ENCODE measurements at regions not wholly inside any gene's neighbourhood (a gene's known extent, or its start where the extent isn't known, plus 50 kb on each side); places are given as distances from the start of the nearest gene placed in this dataset.

GRCh38 chr18:10009321-10010144 is 95.7 kb downstream of the VAPA start:
- DNase-seq (ENCODE audit: low read depth in 4 of 4, low spot score in 2 of 4), result no peak

GRCh38 chr18:10010611-10011015 is 96.8 kb downstream of the VAPA start:
- DNase-seq (ENCODE audit: low read depth in 4 of 4, low spot score in 2 of 4), result no peak

- DNase-seq (ENCODE audit: low read depth in 4 of 4, low spot score in 2 of 4), result no peak
Measured at GRCh38 chr18:10011061-10011460, 97.2 kb downstream of the VAPA start.

- DNase-seq (ENCODE audit: low read depth in 4 of 4, low spot score in 2 of 4), result no peak
Measured at GRCh38 chr18:10011751-10012150, 97.9 kb downstream of the VAPA start.

- DNase-seq (ENCODE audit: low read depth in 4 of 4, low spot score in 2 of 4), result no peak
Measured at GRCh38 chr18:10012526-10012925, 98.7 kb downstream of the VAPA start.

DNA sequence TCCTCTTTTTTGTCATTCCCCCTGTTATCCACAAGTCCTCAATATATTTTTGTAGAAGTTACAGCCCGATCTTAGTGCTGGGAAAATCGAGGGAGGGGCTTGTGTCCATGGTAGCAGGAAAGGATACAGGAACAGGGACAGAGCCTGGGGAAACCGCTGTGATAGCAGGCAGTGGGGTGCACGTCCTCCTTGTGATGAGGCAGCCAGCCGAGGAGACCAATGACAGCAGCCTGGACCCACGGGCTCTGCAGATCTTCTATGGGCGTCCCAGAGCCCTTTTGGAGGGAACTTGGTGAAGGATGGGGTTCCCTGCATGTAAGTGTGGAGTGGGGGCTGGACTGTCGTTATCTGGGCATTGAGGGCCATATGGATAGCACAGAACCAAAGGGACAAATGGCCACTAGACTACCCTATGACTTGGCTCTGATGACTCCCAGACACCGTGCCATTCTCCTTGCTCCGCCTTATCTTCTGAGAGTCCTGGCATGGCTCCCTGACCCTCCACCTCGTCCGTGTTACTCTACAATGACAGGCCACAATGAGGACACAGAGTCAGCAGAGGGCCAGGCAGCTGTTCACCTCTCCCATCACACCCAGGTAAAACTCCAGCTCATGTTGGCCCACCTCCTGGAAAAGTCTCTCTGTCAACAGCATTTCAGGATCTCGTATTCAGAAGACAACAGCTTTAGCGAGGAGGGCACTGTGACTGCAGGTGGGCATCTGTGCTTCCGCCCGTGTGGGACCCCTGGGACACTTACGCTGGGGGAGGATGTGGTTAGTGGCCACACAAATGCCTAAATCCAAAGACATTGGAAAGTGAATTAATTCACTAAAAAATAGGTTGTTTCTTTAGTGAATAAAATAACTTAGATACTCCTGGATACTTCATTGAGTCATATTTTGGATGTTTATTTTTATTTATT is 100.1 kb downstream of the VAPA start:
- no peak for DNase-seq (ENCODE audit: low read depth in 4 of 4, low spot score in 2 of 4)

DNA sequence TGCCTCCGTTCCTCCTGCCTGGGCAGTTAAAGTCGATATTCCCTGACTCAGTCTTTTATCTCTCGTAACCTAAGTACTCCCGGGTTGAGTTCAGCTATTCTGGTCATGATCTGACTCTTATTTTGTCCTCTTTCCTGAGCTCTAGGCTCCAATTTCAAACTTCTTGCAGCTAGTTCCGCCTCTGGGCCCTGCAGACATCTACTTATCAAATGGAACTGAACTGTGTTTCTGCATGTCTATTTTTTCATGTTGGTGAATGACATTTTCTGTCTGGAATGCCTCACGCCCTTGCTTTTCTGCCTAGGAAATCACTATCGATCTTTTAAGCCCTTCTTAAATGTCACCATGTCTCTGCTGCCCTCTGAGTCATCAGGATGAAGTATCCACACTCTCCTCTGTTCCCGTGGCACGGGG is 101.5 kb downstream of the VAPA start:
- DNase-seq (ENCODE audit: low read depth in 4 of 4, low spot score in 2 of 4), result no peak

GRCh38 chr18:10015941-10016819 is 102.4 kb downstream of the VAPA start:
- DNase-seq (ENCODE audit: low read depth in 4 of 4, low spot score in 2 of 4), result no peak

DNA sequence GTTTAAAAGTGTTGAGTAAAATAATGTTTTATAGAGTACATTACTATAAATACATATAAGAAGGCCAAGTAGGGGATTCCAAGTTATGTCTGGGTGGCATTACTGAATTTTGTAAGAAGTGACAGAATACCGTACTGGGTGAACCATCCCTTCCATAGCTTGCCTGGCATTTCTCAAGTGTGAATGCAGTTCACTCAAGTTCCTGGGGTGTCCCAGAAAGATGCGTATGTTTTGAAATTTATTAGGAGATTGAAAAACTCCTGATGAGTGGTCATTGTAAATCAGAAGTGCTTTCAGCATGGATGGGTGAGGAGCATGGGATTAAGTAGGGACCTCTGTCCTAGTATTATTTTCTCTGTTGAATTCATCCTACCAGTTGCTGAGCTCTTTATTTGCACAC is 103.2 kb downstream of the VAPA start:
- no peak for DNase-seq (ENCODE audit: low read depth in 4 of 4, low spot score in 2 of 4)

DNA sequence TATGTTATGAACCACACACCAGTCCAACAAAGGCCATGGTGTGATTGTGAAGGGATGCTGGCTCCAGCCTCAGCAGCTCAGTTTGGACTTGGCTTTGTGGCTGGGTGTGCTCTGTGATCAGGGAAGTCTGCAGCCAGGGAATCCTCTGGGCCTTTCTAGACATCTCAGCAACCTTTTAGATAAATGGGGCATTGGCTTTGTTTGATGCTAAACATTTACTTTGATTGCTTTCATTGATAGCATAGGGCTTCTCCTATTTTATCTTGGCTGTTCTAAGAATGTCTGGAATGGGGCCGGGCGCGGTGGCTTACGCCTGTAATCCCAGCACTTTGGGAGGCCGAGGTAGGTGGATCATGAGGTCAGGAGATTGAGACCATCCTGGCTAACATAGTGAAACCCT is 104.5 kb downstream of the VAPA start:
- no peak for DNase-seq (ENCODE audit: low read depth in 4 of 4, low spot score in 2 of 4)

GRCh38 chr18:10020171-10020570 is 106.4 kb downstream of the VAPA start:
- no peak for DNase-seq (ENCODE audit: low read depth in 4 of 4, low spot score in 2 of 4)

DNA sequence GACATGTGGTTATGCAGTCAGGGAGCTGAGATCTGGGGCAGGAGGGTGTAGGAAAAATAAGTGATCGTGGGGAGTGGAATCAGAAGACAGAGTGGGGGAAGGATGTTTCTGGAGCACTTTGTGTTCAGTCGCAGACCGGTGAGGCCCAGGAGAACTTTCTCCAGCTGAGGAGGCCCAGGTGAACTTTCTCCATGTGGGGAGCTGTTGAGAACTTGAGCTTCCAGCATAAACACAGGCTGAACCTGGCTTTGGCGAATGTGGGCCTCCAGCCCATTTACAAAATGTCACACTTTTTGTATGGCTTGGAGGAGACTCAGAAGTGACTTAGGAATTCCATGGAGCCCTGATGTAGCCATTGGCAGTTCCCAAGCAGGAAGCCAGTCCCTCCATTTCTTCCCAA is 108.5 kb downstream of the VAPA start:
- no peak for DNase-seq (ENCODE audit: low read depth in 4 of 4, low spot score in 2 of 4)

- no peak for DNase-seq (ENCODE audit: low read depth in 4 of 4, low spot score in 2 of 4)
Measured at GRCh38 chr18:10023853-10024570, 110.2 kb downstream of the VAPA start.

- no peak for DNase-seq (ENCODE audit: low read depth in 4 of 4, low spot score in 2 of 4)
Measured at GRCh38 chr18:10025711-10026670, 112.2 kb downstream of the VAPA start.

GRCh38 chr18:10027031-10027430 is 113.2 kb downstream of the VAPA start:
- no peak for DNase-seq (ENCODE audit: low read depth in 4 of 4, low spot score in 2 of 4)

- DNase-seq (ENCODE audit: low read depth in 4 of 4, low spot score in 2 of 4), result no peak
Measured at GRCh38 chr18:10027461-10027860, 113.6 kb downstream of the VAPA start.

DNA sequence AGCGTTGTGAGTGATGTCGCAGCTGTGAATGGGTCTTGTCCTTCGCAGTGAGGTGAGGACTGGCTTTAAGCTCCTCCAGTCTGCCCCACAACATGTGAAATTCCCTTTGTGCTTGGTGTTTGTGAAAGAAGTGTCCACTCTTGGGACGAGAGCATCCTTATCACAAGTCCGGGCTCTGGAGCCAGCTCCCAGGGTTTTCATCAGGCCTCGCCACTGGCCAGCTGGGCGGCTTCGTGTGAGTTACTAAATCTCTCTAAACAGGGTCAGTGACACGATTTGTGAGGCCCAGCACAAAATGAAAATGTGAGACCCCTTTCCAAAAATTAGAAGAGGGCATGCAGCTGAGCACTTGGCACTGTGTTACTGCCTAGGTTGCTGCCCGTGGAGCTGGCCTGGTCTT is 115.9 kb downstream of the VAPA start:
- DNase-seq (ENCODE audit: low read depth in 4 of 4, low spot score in 2 of 4), result no peak

DNA sequence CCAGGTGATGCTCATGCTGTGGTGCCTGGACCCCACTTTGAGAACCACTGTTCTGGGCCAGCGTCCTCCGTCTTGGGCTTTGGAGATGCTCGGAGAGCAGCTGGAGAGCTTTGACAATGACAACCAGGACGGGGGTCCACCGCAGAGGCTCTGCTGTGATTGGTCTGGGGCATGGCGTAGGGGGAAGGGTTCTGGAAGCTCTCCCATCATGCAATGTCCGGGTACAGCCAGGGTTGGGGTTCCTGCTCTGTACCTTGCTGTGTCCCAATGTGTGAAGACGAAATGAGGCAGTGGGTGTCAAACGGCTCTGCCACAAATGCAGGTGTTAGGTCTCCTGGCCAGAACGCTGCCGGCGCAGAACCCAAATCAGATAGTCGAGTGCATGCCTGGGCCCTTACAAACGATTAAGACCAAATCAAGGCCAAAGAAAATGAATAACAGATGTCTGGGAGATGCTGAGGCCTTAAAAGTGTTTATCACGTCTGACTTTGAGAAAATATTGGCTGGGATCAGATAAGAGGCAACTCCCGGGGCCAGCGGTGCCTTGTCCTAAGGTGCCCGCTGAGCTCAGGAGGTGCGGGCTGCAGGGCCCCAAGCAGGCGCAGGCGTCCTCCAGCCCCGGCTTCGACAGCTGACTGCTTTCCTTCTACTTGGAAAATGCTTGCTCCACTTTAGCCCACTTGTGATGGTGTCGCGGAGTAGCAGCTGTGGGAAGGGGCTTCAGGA is 117.2 kb downstream of the VAPA start:
- no peak for DNase-seq (ENCODE audit: low read depth in 4 of 4, low spot score in 2 of 4)

All from left renal cortex interstitium (tissue), 4 donors.